OCI-LY1 (cell line): ENCODE measurements at regions not wholly inside any gene's neighbourhood (a gene's known extent, or its start where the extent isn't known, plus 50 kb on each side); places are given as distances from the start of the nearest gene placed in this dataset.

Source experiments
- H2AFZ ChIP-seq: fragments of 200-600 bp; sonication (generic), shearing (Covaris generic); 2 replicates; pipeline ENCODE4 v1.6.0; 2014; ENCODE audit warnings: antibody characterized with exemption, mild to moderate bottlenecking, low read length
- H3F3A ChIP-seq: fragments of 200-600 bp; sonication (generic), shearing (Covaris generic); 2 replicates; pipeline ENCODE4 v1.6.0; 2014; ENCODE audit warnings: mild to moderate bottlenecking, antibody characterized with exemption, low read length, moderate library complexity; ENCODE audit not compliant: insufficient read depth
- H3K27ac ChIP-seq: fragments of 200-600 bp; sonication (generic); 2 replicates; pipeline ENCODE4 v1.5.1; 2014; ENCODE audit warnings: low read length, mixed run types, mild to moderate bottlenecking, low read depth; ENCODE audit not compliant: poor library complexity, severe bottlenecking
- H3K27me3 ChIP-seq: fragments of 200-600 bp; sonication (generic); 2 replicates; pipeline ENCODE4 v1.6.0; 2014; ENCODE audit warnings: antibody characterized with exemption, mild to moderate bottlenecking, low read length, moderate library complexity; ENCODE audit not compliant: insufficient read depth
- H3K36me3 ChIP-seq: fragments of 200-600 bp; sonication (generic); 2 replicates; pipeline ENCODE4 v1.6.1; 2014; ENCODE audit warnings: mild to moderate bottlenecking, antibody characterized with exemption, low read length, moderate library complexity, mixed read lengths; ENCODE audit not compliant: insufficient read depth
- H3K4me1 ChIP-seq: fragments of 200-600 bp; sonication (generic); 2 replicates; pipeline ENCODE4 v1.5.1; 2014; ENCODE audit warnings: mild to moderate bottlenecking, low read length, moderate library complexity; ENCODE audit not compliant: insufficient read depth, severe bottlenecking
- H3K4me2 ChIP-seq: fragments of 200-600 bp; sonication (generic), shearing (Covaris generic); 2 replicates; pipeline ENCODE4 v1.6.1; 2014; ENCODE audit warnings: low read length
- H3K4me3 ChIP-seq: fragments of 200-600 bp; sonication (generic); 2 replicates; pipeline ENCODE4 v1.5.1; 2014; ENCODE audit warnings: low read length, low read depth, mild to moderate bottlenecking, mixed read lengths; ENCODE audit not compliant: poor library complexity, severe bottlenecking
- H3K79me2 ChIP-seq: fragments of 200-600 bp; shearing (Covaris generic); 2 replicates; pipeline ENCODE4 v1.6.1; 2016; ENCODE audit warnings: mixed run types, low read length, mixed read lengths; ENCODE audit not compliant: insufficient read depth
- H3K9ac ChIP-seq: fragments of 200-600 bp; sonication (generic), shearing (Covaris generic); 2 replicates; pipeline ENCODE4 v1.6.1; 2014; ENCODE audit warnings: mild to moderate bottlenecking, low read length, mixed read lengths
- H3K9me2 ChIP-seq: fragments of 200-600 bp; sonication (generic), shearing (Covaris generic); 2 replicates; pipeline ENCODE4 v1.6.1; 2014; ENCODE audit warnings: low read depth, mild to moderate bottlenecking, low read length, mixed read lengths
- H3K9me3 ChIP-seq: fragments of 200-600 bp; shearing (Covaris generic); 2 replicates; pipeline ENCODE4 v1.6.1; 2014; ENCODE audit warnings: low read length, mixed read lengths
- H4K20me1 ChIP-seq: fragments of 200-600 bp; sonication (generic), shearing (Covaris generic); 2 replicates; pipeline ENCODE4 v1.6.0; 2016; ENCODE audit warnings: mild to moderate bottlenecking, low read length; ENCODE audit not compliant: insufficient read depth
- CTCF ChIP-seq: fragments of 200-600 bp; sonication (generic), shearing (Covaris generic); IDR thresholded peaks from 2 replicates; pipeline ENCODE4 v1.5.1; 2017; ENCODE audit warnings: mild to moderate bottlenecking, antibody characterized with exemption, low read length, moderate library complexity, mixed read lengths
- EZH2 ChIP-seq: fragments of 200-600 bp; sonication (generic), shearing (Covaris generic); IDR thresholded peaks from 2 replicates; pipeline ENCODE4 v1.8.0; 2017; ENCODE audit warnings: borderline replicate concordance, mixed run types, mild to moderate bottlenecking, antibody characterized with exemption, low read length, moderate library complexity, mixed read lengths

GRCh38 chr1:232305050-232305449 lies 324.9 kb downstream of the SIPA1L2 start:
- Histone ChIP-seq H3F3A (no peaks in the 10 kb centered on the region), H3K9ac (no peak overlapping the region), H3K4me2 (no peak overlapping the region), H3K9me3 (no peaks in the 10 kb centered on the region), H3K4me3 (no peak overlapping the region), H3K36me3 (no peaks in the 10 kb centered on the region), H3K79me2 (no peaks in the 10 kb centered on the region), H3K27me3 (no peaks in the 10 kb centered on the region), H3K27ac (no peak overlapping the region), H3K9me2 (no peaks in the 10 kb centered on the region), H2AFZ (no peak overlapping the region), H3K4me1 (no peaks in the 10 kb centered on the region), H4K20me1 (no peaks in the 10 kb centered on the region)
- TF ChIP-seq EZH2 (no peak), CTCF (no peak)

- TF ChIP-seq EZH2, result no peak
- TF ChIP-seq CTCF, result no peak
- Histone ChIP-seq H3K27ac (no peak overlapping the region), H3K4me2 (no peak overlapping the region), H3K27me3 (no peaks in the 10 kb centered on the region), H3K36me3 (no peaks in the 10 kb centered on the region), H3K4me1 (no peaks in the 10 kb centered on the region), H3K9me3 (no peaks in the 10 kb centered on the region), H3K9ac (no peak overlapping the region), H3F3A (no peaks in the 10 kb centered on the region), H4K20me1 (no peaks in the 10 kb centered on the region), H2AFZ (no peak overlapping the region), H3K4me3 (no peak overlapping the region), H3K9me2 (no peaks in the 10 kb centered on the region), H3K79me2 (no peaks in the 10 kb centered on the region)
Observed at GRCh38 chr1:232303222-232303620, 326.7 kb downstream of the SIPA1L2 start.

- Histone ChIP-seq H3K27ac (no peak overlapping the region), H4K20me1 (no peaks in the 10 kb centered on the region), H3K9me3 (no peaks in the 10 kb centered on the region), H3K27me3 (no peaks in the 10 kb centered on the region), H3K36me3 (no peaks in the 10 kb centered on the region), H3K4me1 (no peaks in the 10 kb centered on the region), H3K4me3 (no peak overlapping the region), H3K79me2 (no peaks in the 10 kb centered on the region), H2AFZ (no peak overlapping the region), H3K4me2 (no peak overlapping the region), H3K9ac (no peak overlapping the region), H3K9me2 (no peaks in the 10 kb centered on the region), H3F3A (no peaks in the 10 kb centered on the region)
- no peak for TF ChIP-seq EZH2
- no peak for TF ChIP-seq CTCF
Observed at GRCh38 chr1:232302376-232303221, 327.3 kb downstream of the SIPA1L2 start.
